HG02943 (cell line): ENCODE measurements at regions not wholly inside any gene's neighbourhood (a gene's known extent, or its start where the extent isn't known, plus 50 kb on each side); places are given as distances from the start of the nearest gene placed in this dataset.

Experiments used
- ATAC-seq: cut with Tn5 transposase; IDR thresholded peaks from one replicate; pipeline ENCODE4 v1.9.1; 2021; ENCODE audit warnings: mild to moderate bottlenecking, low read depth, moderate library complexity; ENCODE audit not compliant: unreplicated experiment

- no peak for ATAC-seq
Measured at GRCh38 chr14:87879389-87879788, 113.6 kb downstream of the GALC start.

- ATAC-seq = no peak
Measured at GRCh38 chr14:87878959-87879358, 114.0 kb downstream of the GALC start.

- ATAC-seq = no peak
Measured at GRCh38 chr14:87877877-87878276, 115.1 kb downstream of the GALC start.

- no peak for ATAC-seq
Measured at GRCh38 chr14:87874676-87875075, 118.3 kb downstream of the GALC start.

- no peak for ATAC-seq
Measured at GRCh38 chr14:87873741-87874140, 119.2 kb downstream of the GALC start.

GRCh38 chr14:87869619-87870583, 123.1 kb downstream of the GALC start:
- no peak for ATAC-seq

- no peak for ATAC-seq
Measured at GRCh38 chr14:87868920-87869319, 124.1 kb downstream of the GALC start.

GRCh38 chr14:87866116-87866515, 126.9 kb downstream of the GALC start:
- ATAC-seq = no peak

GRCh38 chr14:87864356-87865270, 128.4 kb downstream of the GALC start:
- no peak for ATAC-seq

- ATAC-seq = no peak
Measured at GRCh38 chr14:87863047-87863446, 129.9 kb downstream of the GALC start.

- ATAC-seq = no peak
Measured at GRCh38 chr14:87852107-87852506, 140.9 kb downstream of the GALC start.

GRCh38 chr14:87851190-87851589, 141.8 kb downstream of the GALC start:
- no peak for ATAC-seq

GRCh38 chr14:87847216-87847755, 145.7 kb downstream of the GALC start:
- no peak for ATAC-seq

- no peak for ATAC-seq
Measured at GRCh38 chr14:87840906-87841305, 152.1 kb downstream of the GALC start.

- ATAC-seq = no peak
Measured at GRCh38 chr14:87838931-87839330, 154.1 kb downstream of the GALC start.

- no peak for ATAC-seq
Measured at GRCh38 chr14:87837296-87837695, 155.7 kb downstream of the GALC start.

GRCh38 chr14:87834594-87834993, 158.4 kb downstream of the GALC start:
- ATAC-seq = no peak

GRCh38 chr14:87833026-87833425, 160.0 kb downstream of the GALC start:
- no peak for ATAC-seq

GRCh38 chr14:87830443-87831096, 162.4 kb downstream of the GALC start:
- ATAC-seq = no peak

GRCh38 chr14:87829543-87829942, 163.4 kb downstream of the GALC start:
- ATAC-seq = no peak
